ENCODE measurements at regions not wholly inside any gene's neighbourhood (a gene's known extent, or its start where the extent isn't known, plus 50 kb on each side); places are given as distances from the start of the nearest gene placed in this dataset.

DNA sequence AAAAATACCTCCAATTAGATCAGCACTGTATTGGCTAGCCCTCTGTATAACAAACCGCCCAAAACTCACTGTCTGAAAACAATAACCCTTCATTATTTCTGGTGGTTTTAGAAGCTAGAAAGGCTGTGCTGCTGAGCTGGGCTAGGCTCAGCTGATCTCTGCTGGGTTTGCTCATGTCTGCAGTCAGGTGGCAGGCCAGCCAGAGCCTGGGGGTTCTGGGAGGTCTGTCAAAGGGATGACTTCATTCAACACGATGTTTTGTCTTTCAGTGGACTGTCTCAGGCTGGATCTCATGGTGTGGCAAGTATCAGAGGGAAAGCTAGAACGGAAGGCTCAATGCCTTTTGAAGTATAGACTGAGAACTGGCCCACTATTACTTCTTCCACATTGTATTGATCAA is 335.1 kb upstream of the DMAC1 start:
- peaks cover 0 to 7% (median 0%) of the 10 kb centered on the region in 10 experiments; a peak in 1 of 20 replicates for H3K4me1 ChIP-seq
- H3K27me3 ChIP-seq, result no peaks in the 10 kb centered on the region; a peak in 1 of 22 replicates
- H3K4me2 ChIP-seq, result no peak overlapping the region
- no peaks in the 10 kb centered on the region for H3K36me3 ChIP-seq
- no peaks in the 10 kb centered on the region for H3K9me3 ChIP-seq (replicated peaks in 1 of 11)
- H4K20me1 ChIP-seq, result no peaks in the 10 kb centered on the region
- H3K4me3 ChIP-seq, result no peak overlapping the region
- H3K27ac ChIP-seq, result no peak overlapping the region
- no peak overlapping the region for H3K9ac ChIP-seq
- TF ChIP-seq Cebpa-rat (IDR thresholded peaks at IDR 0.05), result no peak

DNA sequence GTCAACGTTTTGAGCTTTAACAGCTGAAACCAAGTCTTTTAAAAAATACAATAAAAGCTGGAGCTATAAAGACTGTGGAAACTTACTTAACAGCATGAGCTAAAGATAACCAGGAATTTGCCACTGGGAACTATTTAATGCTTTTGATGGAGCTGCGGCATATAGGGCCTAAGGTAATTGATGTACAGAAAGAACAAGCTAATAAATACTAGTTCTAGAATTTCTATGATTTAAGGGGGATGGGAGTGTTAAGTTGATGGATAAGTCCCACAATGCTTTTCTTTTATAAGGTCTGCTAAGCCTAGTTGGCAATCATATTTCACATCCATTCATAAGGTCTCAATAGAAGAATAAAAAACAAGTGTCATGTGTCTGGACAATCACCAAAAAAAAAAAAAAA is 334.0 kb upstream of the DMAC1 start:
- Histone ChIP-seq H3K27ac (no peak overlapping the region), H3K4me2 (no peak overlapping the region), H3K4me1 (peaks cover 0 to 7% (median 0%) of the 10 kb centered on the region in 10 experiments; a peak in 1 of 20 replicates), H3K9ac (no peak overlapping the region), H3K27me3 (no peaks in the 10 kb centered on the region), H4K20me1 (no peaks in the 10 kb centered on the region), H3K4me3 (no peak overlapping the region), H3K9me3 (replicated peaks in 1 of 11) (no peaks in the 10 kb centered on the region), H3K36me3 (no peaks in the 10 kb centered on the region)
- TF ChIP-seq Cebpa-rat (IDR thresholded peaks at IDR 0.05), result no peak

DNA sequence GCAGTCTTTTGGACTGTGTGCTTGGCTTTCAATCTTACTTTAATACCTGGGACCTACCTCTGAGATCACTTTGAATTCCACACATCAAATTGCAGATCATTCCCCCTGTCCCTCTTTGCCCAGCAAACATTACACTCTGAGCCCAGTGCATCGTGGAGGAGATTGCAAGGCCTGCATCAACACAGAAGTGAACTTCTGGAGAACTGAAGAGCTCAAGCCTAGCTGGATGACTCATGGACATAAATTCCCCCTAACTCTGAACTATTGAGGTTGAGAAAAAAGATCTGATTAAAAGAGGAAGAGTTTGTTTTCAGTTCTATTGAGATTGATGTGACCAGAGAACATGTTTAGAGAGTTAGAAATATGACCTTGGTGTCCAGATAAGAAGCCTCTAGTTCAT is 316.0 kb upstream of the DMAC1 start:
- no peaks in the 10 kb centered on the region for H4K20me1 ChIP-seq
- H3K27me3 ChIP-seq, result no peaks in the 10 kb centered on the region

DNA sequence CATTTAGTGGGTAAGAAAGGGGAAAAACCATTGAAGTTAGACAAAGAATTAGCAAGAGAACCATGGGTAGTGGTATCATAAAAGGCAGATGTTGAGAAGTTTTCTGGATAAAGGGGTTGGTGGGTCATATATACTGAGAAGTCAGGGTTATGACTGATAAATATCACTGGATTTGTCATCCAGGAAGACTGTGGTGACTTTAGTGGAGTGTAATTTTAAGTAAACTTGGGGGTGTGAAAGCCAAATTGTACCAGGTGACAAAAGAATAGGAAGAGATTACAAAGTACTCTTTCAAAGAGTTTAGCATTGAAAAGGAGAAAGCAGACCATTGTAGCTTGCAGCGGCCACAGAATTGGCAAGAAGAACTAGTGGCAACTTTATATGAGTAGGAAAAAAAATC is 315.2 kb upstream of the DMAC1 start:
- no peaks in the 10 kb centered on the region for H3K27me3 ChIP-seq
- H3K4me3 ChIP-seq, result no peak overlapping the region
- no peaks in the 10 kb centered on the region for H4K20me1 ChIP-seq
- TF ChIP-seq Cebpa-rat (IDR thresholded peaks at IDR 0.05), result no peak
- no peak overlapping the region for H3K4me2 ChIP-seq
- H3K9ac ChIP-seq, result no peak overlapping the region
- H3K27ac ChIP-seq, result no peak overlapping the region
- peaks cover 0 to 10% (median 0%) of the 10 kb centered on the region in 10 experiments; a peak in 2 of 20 replicates for H3K4me1 ChIP-seq
- no peaks in the 10 kb centered on the region for H3K36me3 ChIP-seq
- H3K9me3 ChIP-seq (replicated peaks in 1 of 11), result no peaks in the 10 kb centered on the region

More for the DNA sequence above, 316.0 kb upstream of the DMAC1 start:
- TF ChIP-seq Cebpa-rat (IDR thresholded peaks at IDR 0.05), result no peak
- Histone ChIP-seq H3K9ac (no peak overlapping the region), H3K4me1 (peaks cover 0 to 10% (median 0%) of the 10 kb centered on the region in 10 experiments; a peak in 2 of 20 replicates), H3K4me3 (no peak overlapping the region), H3K9me3 (replicated peaks in 1 of 11) (no peaks in the 10 kb centered on the region), H3K27ac (no peak overlapping the region), H3K36me3 (no peaks in the 10 kb centered on the region), H3K4me2 (no peak overlapping the region)

DNA sequence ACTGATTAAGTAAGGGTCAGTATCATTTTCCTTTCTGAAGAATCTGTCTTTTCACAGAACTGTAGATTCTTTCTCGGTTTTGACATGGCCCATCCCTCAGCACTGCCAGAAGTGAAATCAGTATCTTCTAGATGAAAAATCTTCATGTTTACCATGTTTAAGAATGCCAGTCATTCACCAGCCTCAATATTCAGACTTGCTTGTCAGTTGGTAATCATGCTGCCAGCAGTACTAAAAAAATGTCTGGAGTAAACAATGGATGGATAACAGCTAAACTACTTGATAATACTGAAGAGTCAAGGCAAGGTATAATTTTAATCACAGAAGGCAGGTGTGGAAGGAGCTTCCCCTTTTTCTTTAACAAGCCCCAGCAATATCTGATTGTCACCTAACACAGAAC is 306.8 kb upstream of the DMAC1 start:
- no peaks in the 10 kb centered on the region; a peak in 1 of 22 replicates for H3K9me3 ChIP-seq (replicated peaks in 1 of 11)
- no peaks in the 10 kb centered on the region for H4K20me1 ChIP-seq

DNA sequence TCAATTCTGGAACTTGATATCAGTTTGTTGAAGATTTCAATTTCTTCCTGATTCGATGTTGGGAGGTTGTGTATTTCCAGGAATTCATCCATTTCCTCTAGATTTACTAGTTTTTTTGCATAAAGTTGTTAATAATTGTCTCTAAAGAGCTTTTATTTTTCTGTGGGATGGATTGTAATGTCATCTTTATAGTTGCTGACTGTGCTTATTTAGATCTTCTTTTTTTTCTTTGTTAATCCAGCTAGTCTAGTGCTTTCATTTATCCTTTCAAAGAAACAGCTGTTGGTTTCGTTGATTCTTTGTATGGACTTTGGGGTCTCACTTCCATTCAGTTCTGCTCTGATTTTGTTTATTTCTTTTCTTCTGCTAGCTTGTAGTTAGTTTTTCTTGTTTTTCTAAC is 302.0 kb upstream of the DMAC1 start:
- Histone ChIP-seq H3K9ac (no peak overlapping the region), H3K4me1 (no peaks in the 10 kb centered on the region), H4K20me1 (no peaks in the 10 kb centered on the region), H3K9me3 (replicated peaks in 1 of 11) (peaks cover 0 to 6% (median 0%) of the 10 kb centered on the region in 11 experiments; a peak in 3 of 22 replicates), H3K36me3 (no peaks in the 10 kb centered on the region), H3K27me3 (no peaks in the 10 kb centered on the region), H3K4me2 (no peak overlapping the region), H3K4me3 (no peak overlapping the region), H3K27ac (no peak overlapping the region)
- TF ChIP-seq Cebpa-rat (IDR thresholded peaks at IDR 0.05), result no peak

More for the DNA sequence above, 306.8 kb upstream of the DMAC1 start:
- peaks cover 0 to 8% (median 0%) of the 10 kb centered on the region in 10 experiments; a peak in 2 of 20 replicates for H3K4me1 ChIP-seq
- no peak overlapping the region for H3K27ac ChIP-seq
- no peak for TF ChIP-seq Cebpa-rat (IDR thresholded peaks at IDR 0.05)
- no peak overlapping the region for H3K9ac ChIP-seq
- no peak overlapping the region for H3K4me3 ChIP-seq
- no peaks in the 10 kb centered on the region for H3K36me3 ChIP-seq
- no peaks in the 10 kb centered on the region for H3K27me3 ChIP-seq
- H3K4me2 ChIP-seq, result no peak overlapping the region

DNA sequence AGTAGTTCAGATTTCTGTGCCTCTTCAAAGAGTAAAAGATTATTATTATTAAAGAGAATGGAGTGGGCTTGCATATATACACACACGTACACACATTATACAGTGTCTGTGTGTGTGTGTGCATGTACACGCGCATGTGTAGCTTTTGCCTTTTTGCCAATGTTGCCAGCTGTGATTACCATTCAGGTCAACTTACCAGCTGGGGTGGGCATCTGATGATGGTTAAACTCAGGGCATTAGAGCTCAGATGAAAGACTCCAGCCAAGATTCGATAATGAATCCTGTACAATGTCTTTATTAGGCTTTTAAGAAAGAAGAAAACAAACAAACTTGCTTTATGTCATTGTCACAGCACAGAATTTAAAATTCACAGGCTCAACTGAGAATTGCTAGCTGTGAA is 296.5 kb upstream of the DMAC1 start:
- peaks cover 0 to 6% (median 0%) of the 10 kb centered on the region in 11 experiments; a peak in 2 of 22 replicates for H3K9me3 ChIP-seq (replicated peaks in 1 of 11)
- H4K20me1 ChIP-seq, result no peaks in the 10 kb centered on the region
- H3K27me3 ChIP-seq, result no peaks in the 10 kb centered on the region
- H3K9ac ChIP-seq, result no peak overlapping the region
- H3K36me3 ChIP-seq, result no peaks in the 10 kb centered on the region
- no peak overlapping the region for H3K27ac ChIP-seq
- no peaks in the 10 kb centered on the region for H3K4me1 ChIP-seq
- no peak for TF ChIP-seq Cebpa-rat (IDR thresholded peaks at IDR 0.05)
- no peak overlapping the region for H3K4me2 ChIP-seq
- H3K4me3 ChIP-seq, result no peak overlapping the region

DNA sequence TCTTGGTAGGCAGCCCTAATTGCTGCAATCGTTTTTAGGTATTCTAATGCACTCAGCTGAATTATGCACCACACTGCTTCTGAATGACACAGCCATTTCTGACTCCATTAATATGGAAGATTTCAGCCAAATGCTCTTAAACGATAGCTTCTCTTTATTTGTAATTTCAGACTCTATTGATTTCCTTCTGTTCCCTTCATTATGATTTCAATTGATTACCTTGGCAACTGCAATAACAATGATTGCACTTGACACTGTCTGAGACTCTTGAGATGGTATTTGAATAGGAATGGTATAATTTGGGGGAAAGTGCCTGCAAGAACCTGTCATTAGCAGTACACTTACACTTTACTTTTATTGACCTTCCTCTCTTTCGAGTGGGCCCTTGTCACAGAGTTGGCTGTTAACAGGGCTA is 296.1 kb upstream of the DMAC1 start:
- Histone ChIP-seq H3K27me3 (no peaks in the 10 kb centered on the region), H3K4me2 (no peak overlapping the region), H4K20me1 (no peaks in the 10 kb centered on the region), H3K36me3 (no peaks in the 10 kb centered on the region), H3K9ac (no peak overlapping the region), H3K4me3 (no peak overlapping the region), H3K27ac (no peak overlapping the region), H3K4me1 (no peaks in the 10 kb centered on the region), H3K9me3 (replicated peaks in 1 of 11) (peaks cover 0 to 6% (median 0%) of the 10 kb centered on the region in 11 experiments; a peak in 2 of 22 replicates)
- no peak for TF ChIP-seq Cebpa-rat (IDR thresholded peaks at IDR 0.05)

DNA sequence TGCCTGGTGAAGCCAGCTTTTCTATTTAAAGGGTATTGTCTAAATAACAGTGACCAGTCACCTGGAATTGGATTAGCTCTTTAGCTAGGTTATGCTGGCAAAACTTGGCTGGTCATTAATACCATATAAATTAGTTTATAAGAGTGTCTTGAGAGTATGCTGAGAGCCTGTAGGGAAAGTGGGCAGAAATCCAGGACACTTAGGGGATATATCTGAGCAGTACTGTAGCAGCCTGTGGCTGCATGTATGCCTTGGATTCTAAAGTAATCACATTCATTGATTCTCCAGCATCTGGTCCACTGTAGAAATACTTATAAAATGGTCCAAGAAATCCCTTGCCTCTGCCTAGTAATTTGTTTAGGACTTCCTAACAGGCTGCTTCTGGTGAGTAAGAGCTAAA is 288.9 kb upstream of the DMAC1 start:
- Histone ChIP-seq H3K4me2 (no peak overlapping the region), H3K4me3 (no peak overlapping the region), H3K4me1 (no peaks in the 10 kb centered on the region), H3K9ac (no peak overlapping the region), H3K9me3 (replicated peaks in 1 of 11) (no peaks in the 10 kb centered on the region; a peak in 1 of 22 replicates), H3K27ac (no peak overlapping the region), H3K36me3 (no peaks in the 10 kb centered on the region), H3K27me3 (no peaks in the 10 kb centered on the region), H4K20me1 (no peaks in the 10 kb centered on the region)
- TF ChIP-seq Cebpa-rat (IDR thresholded peaks at IDR 0.05), result no peak

DNA sequence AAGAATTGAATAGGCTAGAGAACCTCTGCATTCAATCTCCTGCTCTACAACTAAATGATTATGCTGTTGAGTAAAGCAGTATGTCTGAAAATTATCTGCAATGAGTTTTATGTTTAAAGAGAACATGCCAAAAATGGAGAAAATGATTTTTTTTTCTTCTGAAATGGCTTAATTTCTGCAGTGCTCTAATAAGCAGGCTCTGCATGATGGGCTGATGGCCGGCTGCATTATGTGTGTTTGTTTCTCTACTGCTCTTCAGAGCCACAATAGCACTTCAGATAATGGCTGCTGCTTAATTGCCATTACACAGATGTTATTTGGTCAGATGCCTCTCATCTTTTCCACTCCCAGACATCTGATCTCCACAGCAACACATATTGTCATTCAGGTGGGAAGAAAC is 286.4 kb upstream of the DMAC1 start:
- no peak overlapping the region for H3K4me3 ChIP-seq
- TF ChIP-seq Cebpa-rat (IDR thresholded peaks at IDR 0.05), result no peak
- no peaks in the 10 kb centered on the region for H3K4me1 ChIP-seq
- no peak overlapping the region for H3K27ac ChIP-seq
- H4K20me1 ChIP-seq, result no peaks in the 10 kb centered on the region
- no peaks in the 10 kb centered on the region; a peak in 1 of 22 replicates for H3K9me3 ChIP-seq (replicated peaks in 1 of 11)
- H3K9ac ChIP-seq, result no peak overlapping the region
- H3K36me3 ChIP-seq, result no peaks in the 10 kb centered on the region
- no peaks in the 10 kb centered on the region for H3K27me3 ChIP-seq
- H3K4me2 ChIP-seq, result no peak overlapping the region
